ENCODE measurements at regions not wholly inside any gene's neighbourhood (a gene's known extent, or its start where the extent isn't known, plus 50 kb on each side); places are given as distances from the start of the nearest gene placed in this dataset.

DNA sequence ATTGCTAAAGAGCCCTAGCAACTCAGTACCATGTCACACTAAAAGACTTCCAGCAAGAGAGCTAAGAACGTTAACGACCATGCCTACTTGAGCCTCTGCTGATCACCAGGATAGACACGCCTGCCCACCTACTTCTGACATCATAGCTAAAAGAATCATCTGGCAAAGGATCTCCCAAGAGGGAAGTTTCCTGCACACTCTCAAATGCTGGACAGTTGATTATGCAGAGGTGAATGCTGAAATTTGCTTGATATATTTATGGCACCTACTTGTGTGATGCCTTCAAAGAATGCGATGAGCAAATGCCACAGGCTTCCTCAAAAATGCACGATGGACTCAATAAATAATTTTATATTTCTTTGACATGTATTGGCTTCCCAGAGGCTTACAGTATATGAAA lies 113.6 kb downstream of the GALC start:
- in situ Hi-C loops (cut with HindIII; ENCODE audit: low pct_unique_long_range_greater_than_20kb, low sequenced_read_pairs): no loop called here

DNA sequence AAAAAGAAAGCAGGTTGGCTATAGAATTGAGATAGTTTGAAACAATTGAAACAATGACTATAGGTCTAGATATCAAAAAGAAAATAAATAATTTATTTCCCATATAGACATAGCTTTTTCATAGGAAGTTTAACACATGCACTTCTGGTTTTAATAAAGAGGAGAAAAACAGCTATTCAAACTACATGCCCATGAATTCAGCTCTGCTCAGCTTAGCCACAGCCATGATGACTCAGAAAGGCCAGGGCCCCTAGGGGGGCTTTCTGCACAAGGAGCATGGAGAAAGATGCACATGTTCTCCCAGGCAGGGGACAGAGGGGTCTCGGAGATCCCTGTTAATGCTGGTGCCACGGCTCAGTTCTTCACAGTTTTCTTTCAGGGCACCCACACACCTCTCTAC lies 114.0 kb downstream of the GALC start:
- no peak for DNase-seq (ENCODE audit: low read depth)

More for the DNA sequence above, 113.6 kb downstream of the GALC start:
- DNase-seq (ENCODE audit: low read depth): no peak

DNA sequence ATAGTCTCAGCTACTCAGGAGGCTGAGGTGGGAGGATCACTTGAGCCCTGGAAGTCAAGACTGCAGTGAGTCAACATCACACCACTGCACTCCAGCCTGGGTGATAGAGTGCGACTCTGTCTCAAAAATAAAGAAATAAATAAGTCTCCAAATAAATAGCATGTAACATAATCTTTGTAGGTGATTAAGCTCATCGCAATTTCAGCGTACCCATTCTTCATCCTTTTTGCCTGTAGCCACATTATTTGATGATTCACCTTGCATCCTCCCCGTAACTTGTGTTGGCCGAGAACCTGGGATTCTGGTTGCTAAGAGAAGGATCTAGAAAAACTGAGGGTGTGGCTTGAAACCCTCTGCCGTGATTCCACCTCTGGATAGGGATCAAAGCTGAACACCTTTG lies 115.1 kb downstream of the GALC start:
- in situ Hi-C loops (cut with HindIII; ENCODE audit: low pct_unique_long_range_greater_than_20kb, low sequenced_read_pairs): no loop called here
- DNase-seq (ENCODE audit: low read depth): no peak

More for the DNA sequence above, 114.0 kb downstream of the GALC start:
- in situ Hi-C loops (cut with HindIII; ENCODE audit: low pct_unique_long_range_greater_than_20kb, low sequenced_read_pairs): no loop called here

DNA sequence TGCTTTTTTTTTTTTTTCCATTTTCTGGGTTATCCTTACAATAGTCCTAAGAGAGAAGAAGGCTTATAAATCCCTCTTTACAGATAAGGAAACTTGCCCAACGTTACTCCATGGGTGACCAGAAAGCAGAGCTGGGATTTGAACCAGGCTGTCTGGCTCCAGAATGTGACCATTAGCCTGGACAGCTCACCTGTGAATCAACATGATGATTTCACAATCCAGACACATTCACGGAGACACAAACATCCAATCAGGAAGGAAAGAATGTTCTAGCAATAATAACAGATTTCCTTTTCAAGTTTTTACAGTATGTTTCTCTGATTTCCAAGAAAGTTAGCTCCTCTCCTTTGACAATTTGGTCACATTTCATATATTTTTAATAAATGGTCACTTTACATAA lies 118.3 kb downstream of the GALC start:
- no peak for DNase-seq (ENCODE audit: low read depth)
- in situ Hi-C loops (cut with HindIII; ENCODE audit: low pct_unique_long_range_greater_than_20kb, low sequenced_read_pairs): no loop called here

DNA sequence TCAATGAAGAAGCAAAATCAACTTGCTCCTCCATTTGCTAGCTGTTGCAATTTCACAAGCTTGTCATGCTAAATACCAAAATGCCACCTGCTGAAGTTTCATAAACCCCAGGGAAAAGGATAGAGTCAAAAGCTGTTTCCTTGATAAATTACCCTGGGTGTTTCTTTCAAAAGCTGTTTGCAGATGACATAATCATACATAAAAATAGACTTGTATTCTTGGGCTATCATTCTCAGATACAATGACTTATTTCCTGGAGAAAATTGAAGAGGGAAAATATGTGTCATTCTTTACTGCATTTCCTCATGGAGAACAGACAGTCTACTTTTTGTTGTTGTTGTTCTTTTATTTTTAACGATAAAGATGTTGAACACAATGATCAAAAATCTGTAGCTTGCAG lies 119.2 kb downstream of the GALC start:
- DNase-seq (ENCODE audit: low read depth): no peak
- in situ Hi-C loops (cut with HindIII; ENCODE audit: low pct_unique_long_range_greater_than_20kb, low sequenced_read_pairs): no loop called here

DNA sequence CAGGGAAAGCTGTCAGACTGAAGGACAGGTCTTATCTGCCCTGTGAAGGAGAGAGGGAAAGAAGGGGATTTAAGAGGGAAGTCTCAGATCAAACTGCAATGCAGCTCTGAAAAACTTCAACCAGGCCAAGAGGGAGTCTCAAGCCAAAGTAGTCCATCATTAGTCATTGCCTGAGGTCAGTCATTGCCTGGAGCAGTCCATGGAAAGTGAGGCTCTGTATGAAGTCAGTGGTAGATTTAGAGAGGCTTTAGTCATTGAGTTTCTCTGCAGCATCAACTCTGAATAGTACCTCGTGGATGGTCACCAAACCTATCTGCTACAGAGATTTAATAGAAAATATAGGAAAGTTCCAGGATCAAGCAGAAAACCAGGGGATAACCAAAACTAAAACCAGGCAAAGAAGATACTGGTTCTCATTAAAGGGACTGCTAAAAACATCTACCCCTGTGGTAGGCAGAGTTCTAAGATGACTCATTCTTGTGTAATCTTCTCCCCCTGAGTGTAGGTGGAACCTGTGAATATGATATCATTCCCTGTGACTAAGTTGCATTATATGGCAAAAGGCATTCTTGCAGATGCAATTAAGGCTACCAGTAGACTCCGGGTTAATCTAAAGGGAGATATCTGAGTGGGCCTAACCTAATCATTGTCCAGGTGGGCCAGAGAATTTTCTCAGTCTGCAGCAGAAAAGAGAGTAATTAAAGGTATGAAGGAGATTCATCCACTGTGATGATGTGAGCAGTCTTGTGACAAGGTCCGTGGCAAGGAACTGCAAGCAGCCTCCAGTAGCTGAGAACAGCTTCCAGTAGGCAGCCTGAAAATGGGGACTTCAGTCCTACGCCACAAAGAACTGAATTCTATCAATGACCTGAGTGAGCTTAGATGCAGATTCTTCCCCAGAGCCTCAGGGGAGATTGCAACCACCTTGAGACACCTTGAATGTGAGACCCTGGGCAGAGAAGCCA lies 123.1 kb downstream of the GALC start:
- DNase-seq (ENCODE audit: low read depth): peak; percentile 48
- in situ Hi-C loops (cut with HindIII; ENCODE audit: low pct_unique_long_range_greater_than_20kb, low sequenced_read_pairs): no loop called here

DNA sequence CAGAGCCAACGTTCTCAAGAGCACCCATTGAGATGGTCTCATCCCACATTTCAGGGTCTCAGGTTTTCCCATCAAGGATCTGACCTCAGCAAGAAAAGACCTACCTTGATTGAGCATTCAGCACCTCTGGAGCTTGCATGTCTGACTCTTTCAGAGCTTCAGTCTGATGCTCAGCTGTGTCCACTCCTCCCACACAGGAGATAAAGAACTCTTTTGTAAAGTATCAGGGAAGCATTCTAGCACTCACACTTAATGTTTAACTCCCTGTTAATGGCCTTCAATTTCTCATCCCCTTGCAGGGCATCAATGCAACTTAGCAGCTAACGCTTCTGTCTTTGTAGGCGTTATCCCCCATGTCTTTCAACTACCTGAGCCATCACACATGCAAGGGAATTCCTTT lies 124.1 kb downstream of the GALC start:
- in situ Hi-C loops (cut with HindIII; ENCODE audit: low pct_unique_long_range_greater_than_20kb, low sequenced_read_pairs): no loop called here
- peak; percentile 6 for DNase-seq (ENCODE audit: low read depth)

DNA sequence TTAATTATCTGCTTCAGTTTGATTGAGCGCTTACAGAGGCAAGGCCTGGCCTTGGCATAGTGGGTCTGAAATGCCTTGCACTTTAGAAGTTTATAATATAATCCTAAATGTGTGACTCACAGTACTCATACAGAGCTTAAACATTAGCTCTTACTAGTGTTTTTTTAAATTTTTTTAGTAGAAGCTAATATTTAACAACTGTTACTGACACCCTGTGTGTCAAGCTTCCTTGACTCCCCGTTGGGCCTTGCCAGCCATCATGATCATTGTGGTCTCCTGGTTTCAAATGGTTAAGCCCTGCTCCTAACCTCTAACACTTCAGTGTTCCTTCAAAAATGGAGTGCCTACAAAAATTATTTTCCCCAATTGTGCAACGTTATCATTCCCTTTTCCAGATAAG lies 126.9 kb downstream of the GALC start:
- DNase-seq (ENCODE audit: low read depth): peak; percentile 26
- in situ Hi-C loops (cut with HindIII; ENCODE audit: low pct_unique_long_range_greater_than_20kb, low sequenced_read_pairs): no loop called here

DNA sequence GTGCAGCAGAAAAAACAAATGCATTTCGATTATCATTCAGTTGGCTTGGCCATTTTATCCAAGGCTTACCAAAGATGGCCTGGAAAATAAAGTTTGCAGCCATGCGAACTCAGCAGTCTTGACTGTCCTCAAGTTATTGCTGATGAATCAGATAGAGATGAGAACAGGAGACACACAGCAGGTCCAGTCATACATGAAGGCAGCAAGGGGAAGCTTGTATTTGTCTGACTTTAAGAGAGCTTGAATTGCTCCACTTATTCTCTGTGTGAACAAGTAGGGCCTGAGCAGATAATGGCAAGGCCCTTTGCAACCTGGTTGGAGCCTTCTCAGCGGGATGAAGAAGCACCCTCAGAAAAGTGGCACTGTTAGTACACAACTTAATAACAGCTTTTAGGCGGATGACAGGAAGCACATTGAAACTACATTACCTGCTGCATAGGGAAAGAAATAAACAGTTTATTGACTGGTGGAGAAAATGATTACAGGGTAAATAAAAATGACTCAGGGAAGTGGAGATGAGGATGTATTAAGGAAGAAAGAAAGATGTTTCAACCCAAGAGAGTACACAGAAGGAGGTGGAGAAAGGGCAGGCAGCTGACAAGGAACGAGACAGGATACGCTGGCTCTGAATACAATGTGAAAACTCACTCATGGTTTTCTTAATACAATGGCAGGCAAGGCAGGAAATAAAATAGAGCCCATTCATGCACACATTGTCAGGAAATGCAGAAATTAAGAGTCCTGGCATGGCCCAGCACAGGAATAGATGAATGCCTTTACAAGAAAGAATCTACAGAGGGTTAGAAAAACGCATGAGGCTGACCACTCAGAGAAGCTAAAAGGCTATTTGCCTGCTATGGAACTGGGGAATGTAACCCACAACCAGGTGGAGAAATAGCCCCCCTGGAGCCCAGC lies 128.4 kb downstream of the GALC start:
- DNase-seq (ENCODE audit: low read depth): no peak
- in situ Hi-C loops (cut with HindIII; ENCODE audit: low pct_unique_long_range_greater_than_20kb, low sequenced_read_pairs): no loop called here

DNA sequence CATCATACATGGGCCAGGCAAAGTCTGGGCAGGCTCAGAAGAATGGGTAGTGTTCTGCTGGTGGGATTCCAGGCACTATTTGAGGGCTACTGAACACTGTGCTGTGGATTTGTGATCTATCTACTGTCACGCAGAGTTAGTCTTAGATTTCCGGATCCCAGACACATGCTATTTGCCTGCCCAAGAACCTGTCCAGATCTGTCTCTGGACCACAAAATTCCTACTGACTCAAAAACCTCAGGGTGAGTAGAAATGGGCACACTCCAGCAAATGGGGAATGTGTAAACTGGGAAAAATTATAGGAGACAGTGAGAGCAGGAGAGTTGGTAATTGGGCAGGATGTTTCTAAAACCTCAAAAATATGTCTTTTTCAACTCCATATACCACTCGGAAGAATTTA lies 129.9 kb downstream of the GALC start:
- in situ Hi-C loops (cut with HindIII; ENCODE audit: low pct_unique_long_range_greater_than_20kb, low sequenced_read_pairs): no loop called here
- no peak for DNase-seq (ENCODE audit: low read depth)

DNA sequence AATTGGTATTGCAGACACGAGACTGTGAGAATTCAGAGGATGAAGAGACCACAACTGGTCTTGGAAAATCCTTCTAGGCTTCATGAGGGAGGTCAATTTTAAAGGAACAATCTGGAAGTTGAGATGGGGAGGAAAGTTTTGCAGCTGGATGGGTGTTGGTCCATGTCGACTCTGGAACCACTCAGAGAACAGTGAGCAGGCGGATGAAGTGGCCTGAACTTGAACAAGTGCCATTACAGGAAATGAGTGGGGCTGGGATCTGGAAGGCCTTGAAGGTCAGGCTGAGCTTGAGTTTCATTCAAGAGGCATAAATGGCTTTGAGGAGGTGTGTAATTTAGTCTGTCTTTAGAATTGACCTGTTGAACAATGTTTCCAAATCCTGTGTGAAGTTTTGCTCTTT lies 140.9 kb downstream of the GALC start:
- in situ Hi-C loops (cut with HindIII; ENCODE audit: low pct_unique_long_range_greater_than_20kb, low sequenced_read_pairs): no loop called here
- DNase-seq (ENCODE audit: low read depth): no peak

DNA sequence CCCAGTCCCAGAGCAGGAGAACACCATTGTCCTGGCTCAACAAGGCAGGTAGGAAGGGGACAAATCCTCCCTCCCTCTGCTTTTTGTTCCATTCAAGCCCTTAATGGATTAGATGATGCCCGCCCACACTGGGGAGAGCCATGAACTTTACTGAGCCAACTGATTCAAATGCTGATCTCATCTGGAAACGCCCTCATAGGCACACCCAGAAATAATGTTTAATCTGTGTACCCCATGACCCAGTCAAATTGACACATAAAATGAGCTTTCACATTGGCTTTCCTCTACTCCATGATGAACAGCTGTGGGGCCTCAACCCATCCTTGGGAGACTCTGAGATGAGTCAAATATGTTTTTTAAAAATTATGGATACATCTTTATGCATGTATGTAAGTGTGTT lies 141.8 kb downstream of the GALC start:
- DNase-seq (ENCODE audit: low read depth): no peak
- in situ Hi-C loops (cut with HindIII; ENCODE audit: low pct_unique_long_range_greater_than_20kb, low sequenced_read_pairs): no loop called here

DNA sequence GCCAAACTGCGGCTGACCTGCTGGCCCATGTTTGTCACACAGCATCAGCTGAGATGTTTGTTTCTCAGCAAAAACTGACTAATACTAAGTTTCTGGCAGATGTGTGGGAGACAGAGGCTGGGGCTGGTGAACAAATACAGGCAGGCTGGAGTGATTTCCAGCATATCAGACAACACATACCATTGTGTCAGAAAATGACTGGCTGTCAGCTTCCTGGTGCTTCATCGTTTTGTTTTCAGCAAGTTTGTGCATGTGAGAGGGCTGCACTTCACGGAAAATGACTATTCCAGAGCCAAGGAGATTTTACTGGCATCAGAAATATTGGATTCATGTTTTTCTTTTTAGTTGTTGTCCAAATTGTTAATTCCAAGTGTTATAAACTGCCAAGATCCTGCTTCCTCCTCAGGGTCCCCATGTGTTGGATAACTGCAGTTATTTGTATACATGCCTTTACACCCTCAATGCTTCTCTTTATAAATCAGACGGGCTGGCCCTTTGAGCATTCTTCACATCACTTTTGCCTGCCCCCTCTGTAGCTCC lies 145.7 kb downstream of the GALC start:
- in situ Hi-C loops (cut with HindIII; ENCODE audit: low pct_unique_long_range_greater_than_20kb, low sequenced_read_pairs): no loop called here
- no peak for DNase-seq (ENCODE audit: low read depth)

DNA sequence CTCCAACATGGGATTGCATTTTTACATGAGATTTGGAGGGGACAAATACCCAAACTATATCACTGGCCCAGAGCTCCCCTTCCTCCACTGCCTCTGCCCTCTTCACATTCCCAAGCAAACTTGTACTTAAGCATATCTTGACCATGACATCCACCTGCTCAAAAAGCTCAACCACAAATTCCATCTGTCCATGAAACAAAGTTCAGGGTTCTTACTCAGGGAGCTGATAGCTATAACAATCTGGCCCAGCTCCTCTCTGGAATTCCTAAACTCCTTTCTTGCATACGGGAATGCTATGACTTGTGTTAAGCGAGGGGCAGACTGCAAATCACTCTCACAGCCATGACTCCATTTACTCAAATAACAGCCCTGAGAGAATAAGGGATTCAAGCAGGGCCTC lies 152.1 kb downstream of the GALC start:
- in situ Hi-C loops (cut with HindIII; ENCODE audit: low pct_unique_long_range_greater_than_20kb, low sequenced_read_pairs): no loop called here
- no peak for DNase-seq (ENCODE audit: low read depth)

DNA sequence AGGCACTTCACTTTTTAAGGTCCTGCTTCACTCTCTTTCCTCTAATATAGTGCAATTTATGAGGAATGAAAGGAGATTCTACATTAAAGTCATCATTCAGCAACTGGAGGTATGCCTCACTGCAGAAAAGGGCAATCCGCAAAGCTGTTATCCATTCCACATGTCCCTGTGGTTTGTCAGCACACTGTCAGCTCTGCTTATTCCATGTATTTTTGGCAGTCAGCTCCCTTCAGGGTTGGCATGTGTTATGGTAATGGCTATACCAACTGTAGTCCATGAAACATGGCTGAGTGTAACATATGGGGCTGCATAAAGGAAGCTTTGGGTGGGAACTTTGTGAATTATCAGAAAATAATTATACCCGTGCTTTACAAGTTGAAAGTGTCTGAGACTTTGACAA lies 154.1 kb downstream of the GALC start:
- in situ Hi-C loops (cut with HindIII; ENCODE audit: low pct_unique_long_range_greater_than_20kb, low sequenced_read_pairs): no loop called here
- no peak for DNase-seq (ENCODE audit: low read depth)

DNA sequence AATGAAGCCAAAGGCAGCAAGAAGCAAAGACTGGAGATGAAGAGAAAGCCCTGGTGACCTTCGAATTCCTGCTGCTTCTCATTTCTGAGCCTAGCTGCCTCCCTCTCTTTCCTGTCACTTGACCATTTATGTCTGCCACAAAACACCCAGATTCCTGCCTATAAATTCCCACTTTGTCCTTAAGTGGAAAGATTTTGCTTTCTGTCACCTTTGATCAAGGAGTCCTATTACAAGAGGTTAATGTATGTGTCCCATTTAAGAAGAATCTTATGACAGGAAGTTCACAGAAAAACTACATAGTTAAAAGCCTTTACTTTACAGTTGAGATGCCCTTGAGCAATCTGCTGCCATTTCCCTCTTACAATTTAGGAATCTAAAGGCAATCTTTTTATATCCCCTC lies 155.7 kb downstream of the GALC start:
- DNase-seq (ENCODE audit: low read depth): no peak
- in situ Hi-C loops (cut with HindIII; ENCODE audit: low pct_unique_long_range_greater_than_20kb, low sequenced_read_pairs): no loop called here

DNA sequence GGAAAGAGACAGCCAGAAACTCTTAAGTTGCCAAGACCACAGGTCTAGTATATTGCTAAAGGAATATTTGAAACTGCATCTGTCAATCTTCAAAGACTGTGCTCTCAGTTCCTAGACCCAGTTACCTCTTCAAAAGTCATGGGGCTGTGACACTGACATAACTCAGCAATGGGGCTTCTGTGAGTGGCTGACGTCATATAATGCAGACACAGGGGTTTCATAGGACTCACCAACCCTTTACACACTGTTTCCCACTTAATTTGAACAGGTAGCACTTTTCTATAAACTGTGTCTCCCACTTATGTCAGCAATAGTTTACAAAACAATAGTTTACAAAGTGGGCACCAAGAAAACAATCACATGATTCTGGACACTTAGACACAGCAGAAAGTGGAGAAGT lies 158.4 kb downstream of the GALC start:
- DNase-seq (ENCODE audit: low read depth): no peak
- in situ Hi-C loops (cut with HindIII; ENCODE audit: low pct_unique_long_range_greater_than_20kb, low sequenced_read_pairs): no loop called here

DNA sequence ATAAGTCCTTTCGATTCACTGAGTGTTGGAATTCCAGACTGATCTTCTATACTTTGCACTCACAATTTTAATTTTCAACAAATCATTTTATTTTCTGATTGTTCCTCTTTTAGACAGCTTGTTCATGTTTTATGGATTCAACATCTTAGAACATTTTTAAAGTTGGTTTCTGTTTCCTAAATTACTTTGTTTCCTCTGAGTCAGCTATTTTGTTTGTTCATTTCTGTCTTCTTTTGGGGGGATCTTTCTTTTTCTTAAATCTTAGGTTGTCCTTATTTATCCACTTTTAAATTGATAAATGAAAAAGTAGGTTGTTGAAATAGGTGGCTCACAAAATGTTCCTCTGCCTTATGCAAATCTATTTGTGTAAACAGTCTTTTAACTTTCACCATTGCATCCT lies 160.0 kb downstream of the GALC start:
- in situ Hi-C loops (cut with HindIII; ENCODE audit: low pct_unique_long_range_greater_than_20kb, low sequenced_read_pairs): no loop called here
- no peak for DNase-seq (ENCODE audit: low read depth)
